GM23338 (cell line): ENCODE measurements at regions not wholly inside any gene's neighbourhood (a gene's known extent, or its start where the extent isn't known, plus 50 kb on each side); places are given as distances from the start of the nearest gene placed in this dataset.

ENCODE experiments used
- ATAC-seq: fragments of 200-7000 bp; cut with Tn5 transposase; 3 replicates; pipeline ENCODE4 v1.9.1; 2020
- DNase-seq: peaks from one replicate; pipeline ENCODE4 v3.0.0-alpha.2; 2015; ENCODE audit warnings: low spot score
- H2AFZ ChIP-seq: fragments of 200-600 bp; sonication (generic); 2 replicates; pipeline ENCODE4 v1.8.0; 2016; ENCODE audit warnings: antibody characterized with exemption, mild to moderate bottlenecking, moderate library complexity
- H3F3A ChIP-seq: fragments of 200-600 bp; sonication (generic); replicated peaks from 2 replicates; pipeline ENCODE4 v1.8.0; 2017; ENCODE audit warnings: antibody characterized with exemption, mixed run types, low read depth
- H3K27ac ChIP-seq: fragments of 200-600 bp; sonication (generic); 2 replicates; pipeline ENCODE4 v1.6.1; 2016; ENCODE audit warnings: low read depth
- H3K27me3 ChIP-seq: fragments of 200-600 bp; sonication (generic); 2 replicates; pipeline ENCODE4 v1.8.0; 2016; ENCODE audit warnings: mild to moderate bottlenecking, mixed run types, moderate library complexity; ENCODE audit not compliant: insufficient read depth
- H3K36me3 ChIP-seq: fragments of 200-600 bp; sonication (generic); 2 replicates; pipeline ENCODE4 v1.8.0; 2016; ENCODE audit warnings: mild to moderate bottlenecking; ENCODE audit not compliant: insufficient read depth
- H3K4me1 ChIP-seq: fragments of 200-600 bp; sonication (generic); 2 replicates; pipeline ENCODE4 v1.8.0; 2016; ENCODE audit warnings: mild to moderate bottlenecking, moderate library complexity; ENCODE audit not compliant: insufficient read depth
- H3K4me2 ChIP-seq: fragments of 200-600 bp; sonication (generic); 2 replicates; pipeline ENCODE4 v1.7.1; 2017; ENCODE audit warnings: mixed run types
- H3K4me3 ChIP-seq: fragments of 200-600 bp; sonication (generic); 2 replicates; pipeline ENCODE4 v1.6.1; 2016; ENCODE audit warnings: mixed run types
- H3K79me2 ChIP-seq: fragments of 200-600 bp; sonication (generic); replicated peaks from 2 replicates; pipeline ENCODE4 v1.8.0; 2017; ENCODE audit warnings: mild to moderate bottlenecking; ENCODE audit not compliant: insufficient read depth
- H3K9me2 ChIP-seq: fragments of 200-600 bp; sonication (generic); 2 replicates; pipeline ENCODE4 v1.8.0; 2017; ENCODE audit not compliant: insufficient read depth
- H4K20me1 ChIP-seq: fragments of 200-600 bp; sonication (generic); replicated peaks from 2 replicates; pipeline ENCODE4 v1.8.0; 2017; ENCODE audit warnings: mild to moderate bottlenecking; ENCODE audit not compliant: insufficient read depth
- H3K27ac Mint-ChIP-seq: 2 replicates; pipeline ENCODE4 v1.8.0; 2020; ENCODE audit warnings: inconsistent platforms, mild to moderate bottlenecking, moderate library complexity, mixed read lengths
- H3K27me3 Mint-ChIP-seq: 3 replicates; pipeline ENCODE4 v1.8.0; 2022; ENCODE audit warnings: low read depth, mild to moderate bottlenecking, moderate library complexity, mixed read lengths, inconsistent platforms; ENCODE audit not compliant: insufficient read depth, poor library complexity
- H3K36me3 Mint-ChIP-seq: 3 replicates; pipeline ENCODE4 v1.8.0; 2021; ENCODE audit warnings: low read depth, mild to moderate bottlenecking, inconsistent platforms, moderate library complexity, mixed read lengths
- H3K4me1 Mint-ChIP-seq: 3 replicates; pipeline ENCODE4 v1.8.0; 2020; ENCODE audit warnings: mild to moderate bottlenecking, inconsistent platforms, mixed read lengths
- H3K4me3 Mint-ChIP-seq: 3 replicates; pipeline ENCODE4 v1.8.0; 2021; ENCODE audit warnings: moderate library complexity, mild to moderate bottlenecking, inconsistent platforms, mixed read lengths
- H3K9me3 Mint-ChIP-seq: 3 replicates; pipeline ENCODE4 v1.8.0; 2020; ENCODE audit warnings: moderate library complexity, mild to moderate bottlenecking, inconsistent platforms, mixed read lengths
- CREB1 ChIP-seq: fragments of 250-450 bp; sonication (Bioruptor Pico); IDR thresholded peaks from 2 replicates; pipeline ENCODE4 v1.5.0; 2020; ENCODE audit warnings: low read depth, mild to moderate bottlenecking, moderate library complexity
- EZH2 ChIP-seq: fragments of 200-600 bp; sonication (generic); IDR thresholded peaks from one replicate; pipeline ENCODE4 v1.8.0; 2017; ENCODE audit warnings: antibody characterized with exemption, mild to moderate bottlenecking, low read depth; ENCODE audit not compliant: unreplicated experiment
- EZH2phosphoT487 ChIP-seq: fragments of 200-600 bp; sonication (generic); IDR thresholded peaks from one replicate; pipeline ENCODE4 v1.8.1; 2018; ENCODE audit warnings: antibody characterized with exemption; ENCODE audit not compliant: unreplicated experiment
- JUNB ChIP-seq: IDR thresholded peaks from one replicate; pipeline ENCODE4 v1.6.1; 2016; ENCODE audit warnings: antibody characterized with exemption; ENCODE audit not compliant: unreplicated experiment
- POLR2AphosphoS5 ChIP-seq: IDR thresholded peaks from 2 replicates; pipeline ENCODE4 v1.6.1; 2016; ENCODE audit warnings: antibody characterized with exemption, low read depth
- STAT1 ChIP-seq: IDR thresholded peaks from one replicate; pipeline ENCODE4 v1.6.1; 2016; ENCODE audit warnings: antibody characterized with exemption; ENCODE audit not compliant: unreplicated experiment
- ZNF114 ChIP-seq: fragments of 250-450 bp; sonication (Bioruptor Pico); IDR thresholded peaks from 2 replicates; pipeline ENCODE4 v1.5.0; 2020; ENCODE audit warnings: mild to moderate bottlenecking, moderate library complexity
- ZNF331 ChIP-seq: fragments of 250-450 bp; sonication (Bioruptor Pico); IDR thresholded peaks from 2 replicates; pipeline ENCODE4 v1.5.0; 2020; ENCODE audit warnings: low read depth, mild to moderate bottlenecking, moderate library complexity
- TF ChIP-seq, protein P1 (sequence below): fragments of 250-450 bp; sonication (Bioruptor Pico); IDR thresholded peaks from 2 replicates; pipeline ENCODE4 v1.5.0; 2020; ENCODE audit warnings: mild to moderate bottlenecking, moderate library complexity
- TF ChIP-seq, protein P2 (sequence below): IDR thresholded peaks from 2 replicates; pipeline ENCODE4 v1.6.1; 2016; ENCODE audit warnings: antibody characterized with exemption

DNA sequence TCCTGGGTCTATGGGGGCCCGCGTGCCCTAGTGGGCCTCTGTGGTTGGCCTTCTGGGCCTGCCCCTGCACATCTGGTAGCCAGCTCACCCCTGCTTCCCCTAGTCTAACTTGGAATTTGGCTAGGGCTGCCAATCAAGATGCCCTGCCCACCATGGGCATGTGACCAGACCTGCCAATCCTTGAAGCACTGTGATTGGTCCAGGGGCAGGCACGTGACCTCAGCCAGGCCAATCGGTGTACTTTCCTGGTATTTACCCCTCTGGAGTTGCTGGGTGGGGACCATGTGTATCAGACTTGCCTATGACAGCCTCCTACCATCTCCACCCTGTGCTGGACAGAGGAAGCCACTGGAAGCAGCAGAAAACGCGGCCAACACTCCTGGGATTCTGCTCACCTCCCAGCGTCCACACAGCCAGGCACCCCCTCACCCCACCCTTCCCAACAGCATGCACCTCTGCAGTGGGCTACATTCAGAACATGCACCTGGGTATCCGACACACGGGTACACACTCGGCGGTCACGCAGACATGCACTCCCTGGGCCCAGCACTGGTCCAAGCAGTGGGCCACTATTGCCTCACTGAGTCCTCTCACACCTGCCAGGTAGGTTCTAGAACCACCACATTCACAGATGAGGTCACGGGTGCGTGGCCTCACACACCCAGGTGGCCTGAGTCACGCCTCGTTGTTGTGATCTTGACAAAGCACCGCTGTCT lies 96.9 kb downstream of the RBFOX3 start (continued):
- TF ChIP-seq, protein P1, sequence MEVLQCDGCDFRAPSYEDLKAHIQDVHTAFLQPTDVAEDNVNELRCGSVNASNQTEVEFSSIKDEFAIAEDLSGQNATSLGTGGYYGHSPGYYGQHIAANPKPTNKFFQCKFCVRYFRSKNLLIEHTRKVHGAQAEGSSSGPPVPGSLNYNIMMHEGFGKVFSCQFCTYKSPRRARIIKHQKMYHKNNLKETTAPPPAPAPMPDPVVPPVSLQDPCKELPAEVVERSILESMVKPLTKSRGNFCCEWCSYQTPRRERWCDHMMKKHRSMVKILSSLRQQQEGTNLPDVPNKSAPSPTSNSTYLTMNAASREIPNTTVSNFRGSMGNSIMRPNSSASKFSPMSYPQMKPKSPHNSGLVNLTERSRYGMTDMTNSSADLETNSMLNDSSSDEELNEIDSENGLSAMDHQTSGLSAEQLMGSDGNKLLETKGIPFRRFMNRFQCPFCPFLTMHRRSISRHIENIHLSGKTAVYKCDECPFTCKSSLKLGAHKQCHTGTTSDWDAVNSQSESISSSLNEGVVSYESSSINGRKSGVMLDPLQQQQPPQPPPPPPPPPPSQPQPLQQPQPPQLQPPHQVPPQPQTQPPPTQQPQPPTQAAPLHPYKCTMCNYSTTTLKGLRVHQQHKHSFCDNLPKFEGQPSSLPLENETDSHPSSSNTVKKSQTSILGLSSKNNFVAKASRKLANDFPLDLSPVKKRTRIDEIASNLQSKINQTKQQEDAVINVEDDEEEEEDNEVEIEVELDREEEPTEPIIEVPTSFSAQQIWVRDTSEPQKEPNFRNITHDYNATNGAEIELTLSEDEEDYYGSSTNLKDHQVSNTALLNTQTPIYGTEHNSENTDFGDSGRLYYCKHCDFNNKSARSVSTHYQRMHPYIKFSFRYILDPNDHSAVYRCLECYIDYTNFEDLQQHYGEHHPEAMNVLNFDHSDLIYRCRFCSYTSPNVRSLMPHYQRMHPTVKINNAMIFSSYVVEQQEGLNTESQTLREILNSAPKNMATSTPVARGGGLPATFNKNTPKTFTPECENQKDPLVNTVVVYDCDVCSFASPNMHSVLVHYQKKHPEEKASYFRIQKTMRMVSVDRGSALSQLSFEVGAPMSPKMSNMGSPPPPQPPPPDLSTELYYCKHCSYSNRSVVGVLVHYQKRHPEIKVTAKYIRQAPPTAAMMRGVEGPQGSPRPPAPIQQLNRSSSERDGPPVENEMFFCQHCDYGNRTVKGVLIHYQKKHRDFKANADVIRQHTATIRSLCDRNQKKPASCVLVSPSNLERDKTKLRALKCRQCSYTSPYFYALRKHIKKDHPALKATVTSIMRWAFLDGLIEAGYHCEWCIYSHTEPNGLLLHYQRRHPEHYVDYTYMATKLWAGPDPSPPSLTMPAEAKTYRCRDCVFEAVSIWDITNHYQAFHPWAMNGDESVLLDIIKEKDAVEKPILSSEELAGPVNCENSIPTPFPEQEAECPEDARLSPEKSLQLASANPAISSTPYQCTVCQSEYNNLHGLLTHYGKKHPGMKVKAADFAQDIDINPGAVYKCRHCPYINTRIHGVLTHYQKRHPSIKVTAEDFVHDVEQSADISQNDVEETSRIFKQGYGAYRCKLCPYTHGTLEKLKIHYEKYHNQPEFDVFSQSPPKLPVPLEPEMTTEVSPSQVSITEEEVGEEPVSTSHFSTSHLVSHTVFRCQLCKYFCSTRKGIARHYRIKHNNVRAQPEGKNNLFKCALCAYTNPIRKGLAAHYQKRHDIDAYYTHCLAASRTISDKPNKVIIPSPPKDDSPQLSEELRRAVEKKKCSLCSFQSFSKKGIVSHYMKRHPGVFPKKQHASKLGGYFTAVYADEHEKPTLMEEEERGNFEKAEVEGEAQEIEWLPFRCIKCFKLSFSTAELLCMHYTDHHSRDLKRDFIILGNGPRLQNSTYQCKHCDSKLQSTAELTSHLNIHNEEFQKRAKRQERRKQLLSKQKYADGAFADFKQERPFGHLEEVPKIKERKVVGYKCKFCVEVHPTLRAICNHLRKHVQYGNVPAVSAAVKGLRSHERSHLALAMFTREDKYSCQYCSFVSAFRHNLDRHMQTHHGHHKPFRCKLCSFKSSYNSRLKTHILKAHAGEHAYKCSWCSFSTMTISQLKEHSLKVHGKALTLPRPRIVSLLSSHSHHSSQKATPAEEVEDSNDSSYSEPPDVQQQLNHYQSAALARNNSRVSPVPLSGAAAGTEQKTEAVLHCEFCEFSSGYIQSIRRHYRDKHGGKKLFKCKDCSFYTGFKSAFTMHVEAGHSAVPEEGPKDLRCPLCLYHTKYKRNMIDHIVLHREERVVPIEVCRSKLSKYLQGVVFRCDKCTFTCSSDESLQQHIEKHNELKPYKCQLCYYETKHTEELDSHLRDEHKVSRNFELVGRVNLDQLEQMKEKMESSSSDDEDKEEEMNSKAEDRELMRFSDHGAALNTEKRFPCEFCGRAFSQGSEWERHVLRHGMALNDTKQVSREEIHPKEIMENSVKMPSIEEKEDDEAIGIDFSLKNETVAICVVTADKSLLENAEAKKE (CRISPR knock-in tag): no peak

DNA sequence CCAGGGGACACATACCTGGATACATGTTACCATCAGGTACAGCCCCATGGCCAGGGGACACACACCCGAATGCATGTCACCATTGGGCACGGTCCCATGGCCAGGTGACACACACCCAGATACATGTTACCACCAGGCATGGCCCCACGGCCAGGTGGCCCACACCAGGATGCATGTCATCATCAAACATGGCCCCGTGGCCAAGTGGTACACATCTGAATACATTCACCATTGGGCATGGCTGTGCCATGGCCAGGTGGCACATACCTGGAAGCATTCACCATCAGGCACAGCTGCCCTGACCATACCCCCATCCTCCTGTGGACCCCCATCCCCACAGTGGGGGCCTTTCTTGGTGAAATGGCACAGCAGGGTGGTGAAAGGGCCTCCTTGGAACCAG lies 97.6 kb downstream of the RBFOX3 start:
- Mint-ChIP-seq H3K27ac (no peak overlapping the region), H3K36me3 (peaks cover 4% of the 10 kb centered on the region; the same call in 2 of the 3 replicates), H3K27me3 (peaks cover 15% of the 10 kb centered on the region), H3K4me1 (peaks cover 11% of the 10 kb centered on the region), H3K9me3 (peaks cover 6% of the 10 kb centered on the region), H3K4me3 (no peak overlapping the region)
- Histone ChIP-seq H3K4me3 (no peak overlapping the region), H3F3A (no peaks in the 10 kb centered on the region), H3K27me3 (no peaks in the 10 kb centered on the region), H3K4me2 (no peak overlapping the region), H3K79me2 (no peaks in the 10 kb centered on the region), H4K20me1 (no peaks in the 10 kb centered on the region), H3K9me2 (no peaks in the 10 kb centered on the region), H3K4me1 (no peaks in the 10 kb centered on the region), H2AFZ (no peak overlapping the region), H3K36me3 (no peaks in the 10 kb centered on the region), H3K27ac (no peak overlapping the region)
- no peak for ATAC-seq
- DNase-seq: no peak
- TF ChIP-seq CREB1 (CRISPR knock-in tag) (no peak), ZNF331 (CRISPR knock-in tag) (no peak), STAT1 (no peak), EZH2phosphoT487 (no peak), JUNB (no peak), POLR2AphosphoS5 (no peak), EZH2 (no peak), ZNF114 (no peak)
- TF ChIP-seq, protein P2, sequence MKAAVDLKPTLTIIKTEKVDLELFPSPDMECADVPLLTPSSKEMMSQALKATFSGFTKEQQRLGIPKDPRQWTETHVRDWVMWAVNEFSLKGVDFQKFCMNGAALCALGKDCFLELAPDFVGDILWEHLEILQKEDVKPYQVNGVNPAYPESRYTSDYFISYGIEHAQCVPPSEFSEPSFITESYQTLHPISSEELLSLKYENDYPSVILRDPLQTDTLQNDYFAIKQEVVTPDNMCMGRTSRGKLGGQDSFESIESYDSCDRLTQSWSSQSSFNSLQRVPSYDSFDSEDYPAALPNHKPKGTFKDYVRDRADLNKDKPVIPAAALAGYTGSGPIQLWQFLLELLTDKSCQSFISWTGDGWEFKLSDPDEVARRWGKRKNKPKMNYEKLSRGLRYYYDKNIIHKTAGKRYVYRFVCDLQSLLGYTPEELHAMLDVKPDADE: no peak
